ENCODE measurements at regions not wholly inside any gene's neighbourhood (a gene's known extent, or its start where the extent isn't known, plus 50 kb on each side); places are given as distances from the start of the nearest gene placed in this dataset.

DNA sequence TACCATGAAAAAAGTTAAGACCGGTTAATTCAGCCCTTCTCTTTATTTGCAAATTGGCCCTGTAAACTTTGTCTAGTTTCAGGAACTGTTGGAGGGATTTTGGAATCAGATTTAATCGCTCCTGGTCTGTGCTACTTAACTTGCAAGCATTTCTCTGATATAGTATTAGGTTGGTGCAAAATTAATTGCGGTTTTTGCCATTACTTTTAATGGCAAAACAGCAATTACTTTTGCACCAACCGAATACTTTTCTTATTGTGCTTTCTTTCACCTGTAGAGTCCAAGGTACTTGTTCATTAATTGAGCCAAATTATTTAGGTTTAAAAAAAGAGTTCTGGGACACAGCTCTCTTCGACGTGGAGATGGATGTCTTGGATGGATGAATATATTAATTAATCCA, 92.8 kb upstream of the HNRNPU start:
- no peak for TF ChIP-seq EZH2 (IDR thresholded peaks at IDR 0.05; ENCODE audit: borderline replicate concordance, low read depth, low read length, poor library complexity, severe bottlenecking)
- TF ChIP-seq, protein P1, sequence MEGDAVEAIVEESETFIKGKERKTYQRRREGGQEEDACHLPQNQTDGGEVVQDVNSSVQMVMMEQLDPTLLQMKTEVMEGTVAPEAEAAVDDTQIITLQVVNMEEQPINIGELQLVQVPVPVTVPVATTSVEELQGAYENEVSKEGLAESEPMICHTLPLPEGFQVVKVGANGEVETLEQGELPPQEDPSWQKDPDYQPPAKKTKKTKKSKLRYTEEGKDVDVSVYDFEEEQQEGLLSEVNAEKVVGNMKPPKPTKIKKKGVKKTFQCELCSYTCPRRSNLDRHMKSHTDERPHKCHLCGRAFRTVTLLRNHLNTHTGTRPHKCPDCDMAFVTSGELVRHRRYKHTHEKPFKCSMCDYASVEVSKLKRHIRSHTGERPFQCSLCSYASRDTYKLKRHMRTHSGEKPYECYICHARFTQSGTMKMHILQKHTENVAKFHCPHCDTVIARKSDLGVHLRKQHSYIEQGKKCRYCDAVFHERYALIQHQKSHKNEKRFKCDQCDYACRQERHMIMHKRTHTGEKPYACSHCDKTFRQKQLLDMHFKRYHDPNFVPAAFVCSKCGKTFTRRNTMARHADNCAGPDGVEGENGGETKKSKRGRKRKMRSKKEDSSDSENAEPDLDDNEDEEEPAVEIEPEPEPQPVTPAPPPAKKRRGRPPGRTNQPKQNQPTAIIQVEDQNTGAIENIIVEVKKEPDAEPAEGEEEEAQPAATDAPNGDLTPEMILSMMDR (conservative IDR thresholded peaks at IDR 0.05; ENCODE audit: low read depth, low read length) = no peak
